GM10248 (cell line): ENCODE measurements at regions not wholly inside any gene's neighbourhood (a gene's known extent, or its start where the extent isn't known, plus 50 kb on each side); places are given as distances from the start of the nearest gene placed in this dataset.
"Not testable (repeated sequence)": the region's sequence is repeated elsewhere in the genome, so short reads cannot be mapped to it uniquely, and the experiment has no call there.

Experiments used
- CTCF ChIA-PET: fragments of 300-600 bp; sonication (Branson Sonifier 250); formaldehyde crosslinking; extraction: SDS; loops from one replicate; lab custom pipeline; 2021; ENCODE audit warnings: antibody characterized with exemption; lab: Yijun Ruan, JAX
- POLR2A ChIA-PET: fragments of 350-650 bp; sonication (Branson Sonifier 250); formaldehyde crosslinking; extraction: SDS; loops from one replicate; lab custom pipeline; 2020; ENCODE audit warnings: antibody characterized with exemption; lab: Yijun Ruan, JAX
- DNase-seq: peaks from one replicate; pipeline ENCODE4 v3.0.0; 2012; ENCODE audit errors: extremely low spot score
- CTCF ChIP-seq: IDR thresholded peaks from 2 replicates; pipeline ENCODE4 v1.5.1; 2012; ENCODE audit warnings: mild to moderate bottlenecking, low read depth; ENCODE audit errors: extremely low read depth, missing control alignments, control extremely low read depth

- DNase-seq, result no peak
- CTCF ChIA-PET, result interaction anchor here (1.0 to 1.1 kb wide), 2 partner anchors 12 to 58 kb away, joined by 3 read pairs; no protein-coding TSS in a partner anchor
- no peak for TF ChIP-seq CTCF
- POLR2A ChIA-PET, result no interaction called here
Measured at GRCh38 chr1:222387007-222387814, 160.7 kb downstream of the HHIPL2 start.

GRCh38 chr1:222385955-222386354 is 161.9 kb downstream of the HHIPL2 start:
- CTCF ChIA-PET, result interaction anchor here (1.0 to 1.4 kb wide), 3 partner anchors 15 to 59 kb away, joined by 3 to 5 read pairs (median 3); no protein-coding TSS in a partner anchor
- TF ChIP-seq CTCF, result no peak
- POLR2A ChIA-PET, result no interaction called here

GRCh38 chr1:222385262-222385661 is 162.6 kb downstream of the HHIPL2 start:
- no peak for TF ChIP-seq CTCF
- ChIA-PET CTCF (interaction anchor here (1.4 kb wide), 1 partner anchor 58 kb away, joined by 3 read pairs; no protein-coding TSS in a partner anchor), POLR2A (no interaction called here)
- DNase-seq, result no peak

More at GRCh38 chr1:222385955-222386354, 161.9 kb downstream of the HHIPL2 start:
- no peak for DNase-seq

GRCh38 chr1:222384531-222384930 is 163.4 kb downstream of the HHIPL2 start:
- DNase-seq, result no peak
- TF ChIP-seq CTCF, result no peak
- ChIA-PET POLR2A (no interaction called here), CTCF (no interaction called here)

- DNase-seq, result no peak
- CTCF ChIA-PET, result no interaction called here
- no peak for TF ChIP-seq CTCF
- POLR2A ChIA-PET, result no interaction called here
Measured at GRCh38 chr1:222382171-222382570, 165.7 kb downstream of the HHIPL2 start.

GRCh38 chr1:222377428-222378088 is 170.3 kb downstream of the HHIPL2 start:
- ChIA-PET CTCF (no interaction called here), POLR2A (no interaction called here)
- DNase-seq, result no peak
- no peak for TF ChIP-seq CTCF

GRCh38 chr1:222376791-222377190 is 171.1 kb downstream of the HHIPL2 start:
- DNase-seq, POLR2A ChIA-PET, CTCF ChIA-PET: not testable (repeated sequence)
